ENCODE measurements at regions not wholly inside any gene's neighbourhood (a gene's known extent, or its start where the extent isn't known, plus 50 kb on each side); places are given as distances from the start of the nearest gene placed in this dataset.

GRCh38 chr2:145919477-145919876, 1399.6 kb upstream of the ZEB2 start:
- TF ChIP-seq CTCF (IDR thresholded peaks at IDR 0.05): no peak
- no peak for TF ChIP-seq POLR2A (IDR thresholded peaks at IDR 0.05)
